RPMI7951 (cell line): ENCODE measurements at regions not wholly inside any gene's neighbourhood (a gene's known extent, or its start where the extent isn't known, plus 50 kb on each side); places are given as distances from the start of the nearest gene placed in this dataset.
"Not testable (repeated sequence)": the region's sequence is repeated elsewhere in the genome, so short reads cannot be mapped to it uniquely, and the experiment has no call there.

Experiments
- DNase-seq: peaks from one replicate; pipeline ENCODE4 v3.0.0-alpha.2; 2012; ENCODE audit warnings: low read depth

DNA sequence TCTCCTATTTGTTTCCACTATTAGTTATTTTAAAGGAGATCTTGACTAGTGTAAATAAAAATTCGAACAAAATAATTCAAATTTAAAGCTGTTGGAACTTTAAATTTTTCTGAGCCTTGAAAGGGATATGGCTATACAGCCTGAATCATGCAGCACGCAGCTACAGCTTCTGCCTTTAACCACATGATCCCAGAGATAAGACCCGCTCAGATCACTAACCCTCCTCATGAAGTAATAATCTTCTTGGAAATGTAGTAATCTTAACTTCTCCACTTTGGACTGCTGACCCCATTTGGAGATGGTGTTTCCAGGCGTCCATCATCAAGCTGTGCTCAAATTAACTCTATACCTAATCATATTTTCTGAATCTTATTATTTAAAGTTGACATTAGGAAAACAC, 336.6 kb downstream of the DSC3 start:
- no peak for DNase-seq

GRCh38 chr18:30698571-30698970, 344.0 kb downstream of the DSC3 start:
- no peak for DNase-seq

DNA sequence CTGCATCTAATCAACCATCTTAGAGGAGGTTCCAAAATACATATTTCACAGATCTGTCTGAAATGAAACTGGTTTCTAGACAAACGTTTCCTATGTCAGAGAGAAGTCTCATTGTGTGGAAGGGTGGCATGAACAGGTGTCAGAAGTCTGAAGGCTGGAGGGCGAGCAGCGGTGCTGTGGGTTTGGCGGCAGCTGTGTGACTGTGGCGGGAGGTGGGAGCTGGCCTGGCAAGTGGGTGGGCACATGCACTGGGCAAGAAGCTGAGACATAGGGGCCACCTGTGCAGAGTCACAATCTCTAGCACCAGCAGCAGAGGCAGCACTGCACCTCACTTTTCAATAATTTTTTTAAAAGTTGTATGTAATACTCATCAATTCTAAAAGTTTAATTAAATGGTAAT, 346.3 kb downstream of the DSC3 start:
- no peak for DNase-seq

DNA sequence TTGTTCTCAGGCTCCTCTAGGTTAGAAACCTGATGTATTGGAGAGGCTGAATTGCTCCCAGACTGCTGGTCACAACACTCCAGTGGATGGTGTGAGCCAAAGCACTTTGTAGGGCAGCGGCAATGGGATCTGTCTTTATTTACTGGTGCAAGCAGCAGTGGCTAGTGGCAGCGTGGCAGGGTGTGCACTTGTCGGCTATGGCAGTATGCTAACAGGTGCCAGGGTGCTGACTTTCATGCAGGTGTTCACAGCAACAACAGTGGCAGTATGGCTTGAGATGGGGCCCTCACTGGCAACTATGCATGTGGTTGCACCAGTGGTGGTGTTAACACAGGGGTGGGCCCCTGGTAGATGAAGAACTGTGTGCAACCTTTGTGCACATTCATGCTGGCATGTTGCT, 347.8 kb downstream of the DSC3 start:
- no peak for DNase-seq

DNA sequence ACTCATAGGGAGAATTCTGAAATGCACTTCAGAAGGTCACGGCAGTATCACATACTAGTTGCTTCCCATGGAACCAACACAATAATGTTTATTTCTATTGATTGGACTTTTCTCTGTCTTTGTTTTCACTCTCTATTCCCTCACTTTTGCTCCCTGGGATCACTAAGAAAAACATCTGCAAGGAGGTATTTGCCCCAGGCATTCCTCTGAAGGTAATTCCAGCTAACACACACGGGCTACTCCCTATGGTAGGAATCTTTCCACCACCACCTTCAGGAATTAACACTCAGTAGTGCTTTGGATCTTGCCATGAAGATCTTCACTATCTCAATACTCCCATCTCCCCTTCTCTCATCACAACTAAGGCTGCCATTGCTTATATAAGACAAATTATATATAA, 353.3 kb downstream of the DSC3 start:
- DNase-seq, result no peak

DNA sequence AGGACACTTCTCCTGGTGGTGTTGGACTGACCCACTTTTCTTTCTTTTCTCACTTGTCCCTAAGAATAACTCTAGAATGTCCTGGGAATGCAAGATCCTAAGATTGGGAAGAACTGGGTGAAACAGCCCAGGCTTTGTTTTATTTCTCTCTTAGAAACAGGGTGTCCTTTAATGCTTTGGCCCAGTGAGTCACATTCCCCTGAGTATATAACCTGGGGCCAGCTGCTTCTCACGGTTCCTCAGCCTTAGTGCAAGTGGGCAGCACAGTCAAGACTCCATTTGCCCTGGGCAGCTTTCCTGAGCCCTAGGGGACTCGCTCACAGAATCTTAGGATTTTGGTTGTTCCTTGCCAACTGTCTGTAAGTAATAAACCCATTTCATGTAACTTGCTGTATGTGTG, 355.0 kb downstream of the DSC3 start:
- no peak for DNase-seq

DNA sequence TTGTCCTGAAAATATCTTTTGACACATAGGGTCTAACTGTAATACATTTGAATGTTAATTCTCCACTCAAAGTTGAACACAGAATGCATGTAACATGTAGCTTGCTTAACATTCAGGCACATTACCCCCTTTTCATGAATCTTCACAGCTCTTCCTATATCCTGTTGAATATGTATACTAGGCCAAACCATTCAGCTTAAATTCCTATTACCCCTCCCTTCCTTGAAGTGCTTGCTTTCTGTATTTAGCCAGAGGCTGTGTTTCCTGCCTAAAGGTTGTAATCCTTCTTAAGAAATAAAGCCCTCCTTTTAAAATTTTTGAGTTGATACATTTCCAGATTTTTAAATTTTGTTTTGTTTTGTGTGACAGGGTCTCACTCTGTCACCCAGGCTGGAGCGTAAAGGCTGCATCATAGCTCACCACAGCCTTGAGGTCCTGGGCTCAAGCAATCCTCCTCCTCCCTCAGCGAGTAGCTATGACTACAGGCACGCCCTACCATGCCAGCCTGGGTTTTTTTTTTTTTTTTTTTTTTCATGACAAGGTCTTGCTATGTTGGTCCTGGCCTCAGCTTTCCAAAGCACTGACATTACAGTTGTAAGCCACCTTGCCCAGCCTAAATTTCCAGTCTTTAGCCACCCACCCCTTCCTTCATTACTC, 357.6 kb downstream of the DSC3 start:
- no peak for DNase-seq

- no peak for DNase-seq
Observed at GRCh38 chr18:30683836-30684235, 358.7 kb downstream of the DSC3 start.

DNA sequence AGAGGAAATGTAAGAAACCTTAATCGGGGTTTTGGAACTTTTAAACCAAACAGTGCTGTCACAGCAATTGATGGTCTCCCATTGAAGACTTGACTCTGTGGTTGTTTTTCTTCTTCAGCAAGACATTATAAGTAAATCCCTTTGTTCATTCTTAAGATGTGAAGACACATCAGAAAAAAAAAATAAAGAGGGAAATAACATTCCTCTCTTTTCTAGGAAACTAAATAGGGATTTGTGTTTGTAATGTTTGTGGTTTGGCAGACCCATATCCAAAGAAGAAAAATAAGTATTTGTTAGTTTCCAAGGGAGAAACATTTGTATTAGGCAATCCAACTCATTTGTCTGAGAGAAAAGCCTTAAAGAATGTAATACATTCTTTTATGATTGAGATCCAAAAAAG, 359.9 kb downstream of the DSC3 start:
- DNase-seq, result no peak

DNA sequence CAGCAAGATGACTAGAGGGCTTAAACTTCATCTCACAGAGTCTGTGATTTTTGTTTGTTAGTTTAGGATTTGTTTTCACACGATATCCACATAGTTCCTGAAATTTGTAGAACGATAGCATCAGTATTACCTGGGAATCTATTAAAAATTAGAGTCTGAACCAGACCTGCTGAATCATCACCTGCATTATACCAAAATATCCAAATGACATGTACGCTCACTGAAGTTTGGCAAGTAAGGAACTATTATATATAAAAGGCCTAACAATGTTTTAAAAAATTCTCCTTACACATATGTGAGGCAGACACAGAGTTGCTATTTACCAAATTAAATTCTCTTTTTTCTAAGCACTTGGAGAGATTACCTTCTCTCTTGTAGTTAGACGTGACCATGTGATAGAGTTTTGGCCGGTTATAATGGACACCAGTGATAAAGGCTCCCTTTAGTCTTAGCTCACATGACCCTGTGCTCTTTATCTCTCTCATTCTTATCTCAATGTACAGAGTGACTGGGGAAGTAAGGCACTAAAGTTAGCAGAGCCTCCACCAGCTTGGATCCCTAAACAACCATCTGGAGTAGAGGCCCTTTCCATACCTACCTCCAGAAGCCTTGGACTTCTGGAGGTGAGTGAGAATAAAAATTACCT, 363.1 kb downstream of the DSC3 start:
- no peak for DNase-seq

GRCh38 chr18:30677813-30678212, 364.7 kb downstream of the DSC3 start:
- DNase-seq, result not testable (repeated sequence)

DNA sequence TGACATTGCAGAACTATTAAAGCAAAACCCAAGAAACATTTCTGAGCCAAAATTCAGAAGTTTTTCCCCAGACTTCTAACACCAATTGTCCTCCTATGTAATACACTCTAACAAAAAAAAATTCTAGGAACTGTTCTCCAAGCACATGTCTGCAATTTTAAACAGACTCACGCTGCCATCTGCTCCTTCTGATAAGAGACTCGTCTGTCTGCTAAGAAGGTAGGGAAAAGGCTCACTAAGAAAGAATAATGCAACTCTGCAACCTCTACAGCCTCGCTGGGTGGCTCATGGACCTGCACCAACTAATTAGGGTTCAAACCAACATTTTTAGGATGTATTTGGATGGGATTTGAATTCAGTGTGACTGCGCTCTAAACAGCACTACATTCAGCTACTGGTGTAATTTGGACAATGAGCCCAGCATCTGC, 366.5 kb downstream of the DSC3 start:
- no peak for DNase-seq

DNA sequence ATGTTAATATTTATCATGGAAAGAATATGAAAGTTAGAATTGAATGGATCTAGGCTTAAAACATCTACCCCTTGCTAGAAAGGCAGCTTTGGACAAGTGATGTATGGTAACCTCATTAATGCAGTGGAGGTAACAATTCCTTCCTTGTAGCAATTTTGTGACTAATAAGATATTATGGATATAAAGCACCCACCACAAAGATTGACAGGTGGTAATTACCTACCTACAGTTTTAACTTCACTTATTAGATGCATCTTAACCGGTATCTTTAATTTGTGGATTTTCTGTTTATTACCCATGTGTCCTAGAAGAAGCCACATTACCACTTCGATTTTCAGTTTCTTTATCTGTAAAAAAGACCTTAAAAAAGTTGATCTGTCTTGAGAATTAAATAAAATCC, 367.0 kb downstream of the DSC3 start:
- no peak for DNase-seq

- no peak for DNase-seq
Observed at GRCh38 chr18:30675072-30675471, 367.5 kb downstream of the DSC3 start.

DNA sequence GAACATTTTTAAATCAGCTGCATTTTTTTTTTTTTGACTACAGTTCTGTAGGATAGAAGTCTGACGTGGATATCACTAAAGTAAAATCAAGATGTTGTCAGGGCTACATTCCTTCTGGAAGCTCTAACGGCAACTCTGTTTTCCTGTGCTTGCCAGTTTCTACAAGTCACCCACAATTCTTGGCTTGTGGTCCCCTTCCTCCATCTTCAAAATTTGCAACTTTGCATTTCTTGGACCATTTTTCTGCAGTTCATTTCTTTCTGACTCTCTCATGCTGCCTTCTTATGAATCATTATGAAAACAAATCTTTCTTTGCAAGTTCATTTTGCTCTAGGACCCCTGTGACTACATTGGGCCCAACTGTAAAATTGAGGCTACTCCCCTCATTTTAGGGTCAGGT, 367.9 kb downstream of the DSC3 start:
- no peak for DNase-seq

- not testable (repeated sequence) for DNase-seq
Observed at GRCh38 chr18:30672439-30672838, 370.1 kb downstream of the DSC3 start.

DNA sequence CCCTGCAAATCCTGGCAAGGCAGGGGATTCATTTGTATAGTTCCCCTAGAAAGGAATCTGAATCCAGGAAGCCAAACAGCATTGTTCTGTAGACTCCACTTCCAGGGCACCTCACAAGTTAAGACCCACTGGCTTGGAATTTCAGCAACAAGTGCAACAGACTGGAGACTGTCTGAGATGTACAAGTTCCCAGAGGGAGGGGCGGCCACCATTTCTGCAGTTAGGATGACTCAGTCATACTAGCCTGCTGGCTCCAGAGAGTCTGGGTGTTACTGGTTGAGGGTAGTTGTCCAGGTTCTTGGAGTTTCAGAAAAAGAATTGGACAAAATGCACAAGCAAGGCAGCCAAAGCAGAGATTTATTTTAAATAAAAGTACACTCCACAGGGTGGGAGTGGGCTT, 384.2 kb downstream of the DSC3 start:
- DNase-seq, result no peak

DNA sequence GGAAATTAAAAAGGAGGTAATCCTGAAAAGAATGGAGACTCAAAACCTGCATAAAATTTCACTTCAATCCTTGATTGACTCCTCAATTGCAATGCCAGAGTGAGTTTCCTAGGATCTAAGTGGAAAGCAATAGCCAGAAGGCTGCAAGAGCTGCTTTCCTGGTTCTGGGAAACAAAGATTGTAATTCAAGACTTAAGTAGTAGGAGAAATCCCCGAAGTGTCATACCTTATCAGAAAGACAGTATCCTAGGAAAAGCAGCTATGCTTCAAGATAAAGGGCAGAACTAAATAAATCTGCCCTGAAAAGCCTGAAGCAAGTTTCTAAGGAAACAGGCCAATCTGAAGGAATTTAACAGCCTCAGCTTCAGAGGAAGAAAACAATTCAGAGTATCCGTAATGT, 390.2 kb downstream of the DSC3 start:
- DNase-seq, result no peak

DNA sequence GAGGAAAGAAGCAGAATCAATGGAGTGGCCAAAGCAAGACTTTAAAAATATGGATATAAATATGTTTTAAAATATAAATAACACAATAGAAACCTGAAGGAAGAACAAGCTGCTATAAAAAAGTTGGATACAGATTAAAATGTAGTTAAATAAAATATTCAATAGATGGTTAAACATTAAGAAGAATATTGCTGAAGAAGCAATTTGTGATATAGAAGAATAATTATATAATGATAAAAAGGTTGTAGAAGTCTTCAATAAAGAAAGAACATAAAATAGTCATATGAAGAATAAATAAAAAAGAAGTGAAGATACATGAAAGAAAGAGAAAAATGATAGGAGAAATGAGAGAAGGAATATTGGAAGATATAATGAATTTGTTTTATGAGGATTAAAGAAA, 392.0 kb downstream of the DSC3 start:
- no peak for DNase-seq

DNA sequence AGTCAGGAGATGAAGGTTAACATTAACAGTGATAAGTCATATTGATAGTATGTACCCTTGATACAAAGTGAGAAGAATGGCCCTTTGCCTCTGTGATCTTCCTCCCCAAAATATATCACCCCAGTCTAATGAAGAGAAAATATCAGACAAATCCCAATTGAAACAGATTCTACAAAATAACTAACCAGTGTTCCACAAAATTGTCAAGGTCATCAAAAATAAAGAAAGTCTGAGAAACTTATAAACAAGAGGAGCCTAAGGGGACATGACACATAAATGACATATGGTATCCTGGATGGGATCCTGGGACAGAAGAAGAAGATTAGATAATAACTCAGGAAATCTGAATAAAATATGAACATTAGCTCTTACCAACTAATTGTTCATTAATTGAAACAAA, 398.4 kb downstream of the DSC3 start:
- no peak for DNase-seq

DNA sequence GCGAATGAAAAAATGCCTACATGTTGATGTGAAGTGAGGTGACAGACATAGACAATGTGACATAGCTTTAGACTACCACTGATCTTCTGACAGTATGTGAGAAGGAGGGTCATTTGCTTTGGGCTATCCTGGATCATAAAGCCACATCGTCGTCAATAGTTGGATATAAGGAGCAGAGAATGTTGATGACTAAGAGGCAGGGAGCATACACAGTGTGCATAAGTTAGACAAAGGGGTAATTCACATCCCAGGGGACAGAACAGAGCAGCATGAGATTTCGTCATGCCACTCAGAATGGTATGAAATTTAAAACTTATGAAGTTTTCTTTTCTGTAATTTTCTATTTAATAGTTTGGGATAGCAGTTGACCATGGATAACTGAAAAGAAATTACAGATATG, 403.2 kb downstream of the DSC3 start:
- no peak for DNase-seq

DNA sequence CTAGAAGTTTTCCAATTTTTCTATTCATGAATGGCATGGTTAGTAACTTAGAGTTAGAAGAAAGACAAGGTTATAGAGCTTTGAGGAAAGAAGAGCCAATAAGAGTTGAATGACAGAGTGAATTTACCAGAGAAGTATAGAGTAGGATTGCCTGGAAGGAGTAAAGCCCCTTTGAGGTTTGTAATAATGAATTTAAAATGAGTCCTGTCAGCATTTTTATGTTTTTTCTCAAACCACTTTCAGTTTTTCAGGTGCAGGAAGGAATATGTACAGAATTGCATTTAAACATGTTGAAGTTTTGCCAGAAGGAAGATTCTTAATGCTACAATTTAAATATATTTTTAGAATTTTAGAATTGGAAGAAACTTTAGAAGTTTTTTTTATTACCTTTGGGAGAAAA, 408.3 kb downstream of the DSC3 start:
- no peak for DNase-seq

- DNase-seq, result no peak
Observed at GRCh38 chr18:30632071-30632698, 410.4 kb downstream of the DSC3 start.

DNA sequence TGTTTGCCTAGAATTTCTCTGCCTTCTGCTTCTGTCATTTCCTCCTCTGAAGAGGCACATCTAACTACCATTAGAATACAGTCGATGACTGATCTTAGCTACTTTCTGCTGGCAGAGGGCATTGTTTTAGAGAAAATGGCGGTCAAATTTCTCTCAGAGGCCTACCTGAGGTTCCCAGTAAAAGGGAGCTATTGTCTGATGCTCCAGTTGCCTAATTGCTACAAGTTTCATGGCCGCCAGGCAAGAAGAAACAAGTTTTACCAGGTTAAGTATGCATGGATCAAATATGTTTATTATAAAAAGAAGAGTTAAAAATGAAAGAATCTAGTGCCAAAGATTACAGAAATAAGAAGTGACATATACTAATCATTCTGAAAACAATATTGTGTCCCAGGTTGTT, 416.6 kb downstream of the DSC3 start:
- no peak for DNase-seq
